ENCODE measurements at regions not wholly inside any gene's neighbourhood (a gene's known extent, or its start where the extent isn't known, plus 50 kb on each side); places are given as distances from the start of the nearest gene placed in this dataset.
"Not testable (repeated sequence)": the region's sequence is repeated elsewhere in the genome, so short reads cannot be mapped to it uniquely, and the experiment has no call there.

- not testable (repeated sequence) for DNase-seq
Measured at GRCh38 chr16:29578898-29579297, 72.7 kb upstream of the NPIPB12 start.

GRCh38 chr16:29581764-29582163 lies 75.6 kb upstream of the NPIPB12 start:
- not testable (repeated sequence) for DNase-seq

DNA sequence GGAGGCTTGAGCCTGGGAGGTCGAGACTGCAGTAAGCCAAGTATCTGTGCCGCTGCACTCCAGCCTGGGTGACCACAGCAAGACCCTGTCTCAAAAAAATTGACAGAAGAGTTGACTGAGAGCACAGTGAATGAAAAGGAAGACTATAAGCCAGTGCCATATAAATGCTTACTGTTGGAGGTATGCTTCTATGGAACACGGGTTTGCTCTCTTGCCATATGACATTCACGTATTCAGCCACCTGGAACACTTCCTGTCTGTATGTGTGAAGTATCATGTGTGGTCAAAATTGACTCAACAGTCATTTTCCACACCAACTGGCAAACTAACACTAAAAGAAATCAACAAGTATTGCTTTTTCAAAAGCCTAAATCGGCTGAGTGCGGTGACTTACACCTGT lies 71.1 kb upstream of the SPN start:
- DNase-seq: not testable (repeated sequence)

GRCh38 chr16:29594269-29594925 lies 68.7 kb upstream of the SPN start:
- not testable (repeated sequence) for DNase-seq

DNA sequence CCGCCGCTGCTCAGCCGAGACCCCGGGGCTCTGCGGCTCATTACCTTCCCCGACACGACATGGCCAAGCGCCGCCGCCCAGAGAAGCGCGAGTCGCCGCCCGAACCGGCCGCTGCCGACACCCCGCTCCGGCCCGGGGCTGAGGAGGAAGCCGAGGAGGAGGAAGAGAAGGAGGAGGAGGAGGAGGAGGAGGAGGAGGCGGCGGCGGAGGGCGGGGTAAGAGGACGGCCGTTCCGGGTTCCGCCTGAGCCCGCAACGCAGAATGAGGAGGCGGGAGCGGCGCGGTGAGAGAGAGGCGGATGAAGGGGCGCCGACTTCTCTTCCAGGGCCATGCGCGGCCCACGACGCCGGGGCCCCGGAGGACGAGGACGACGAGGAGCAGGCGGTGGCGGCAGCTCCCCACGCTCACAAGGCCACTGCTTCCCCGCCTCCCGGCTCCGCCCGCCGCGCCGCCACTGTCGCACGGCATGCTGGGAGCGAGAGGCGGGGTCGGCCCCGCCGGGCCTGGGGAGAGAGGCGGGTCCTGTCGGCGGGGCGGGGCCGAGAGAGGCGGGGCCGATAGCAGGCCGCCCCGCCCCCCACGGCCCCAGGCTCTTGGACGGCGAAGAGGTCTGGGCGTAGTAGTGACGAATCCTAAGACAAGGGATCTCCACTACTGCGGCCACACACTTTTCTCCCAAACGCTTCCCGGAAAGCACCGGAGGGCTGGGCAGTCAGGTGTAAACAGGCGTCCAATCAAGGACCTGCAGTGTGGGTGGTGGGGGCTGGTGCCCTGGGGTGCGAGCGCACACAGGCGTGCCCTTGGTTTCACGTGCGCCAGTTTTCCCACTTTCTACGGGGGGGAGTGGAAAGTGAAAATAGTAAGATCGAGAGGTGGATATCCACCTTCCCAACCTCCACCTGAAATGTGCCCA lies 67.9 kb upstream of the SPN start:
- DNase-seq: peak; percentile 87

GRCh38 chr16:29597030-29597429 lies 66.0 kb upstream of the SPN start:
- not testable (repeated sequence) for DNase-seq

GRCh38 chr16:29600111-29601000 lies 62.7 kb upstream of the SPN start:
- not testable (repeated sequence) for DNase-seq

- DNase-seq: not testable (repeated sequence)
Measured at GRCh38 chr16:29602247-29602625, 60.8 kb upstream of the SPN start.

- DNase-seq: not testable (repeated sequence)
Measured at GRCh38 chr16:29602683-29603088, 60.4 kb upstream of the SPN start.

DNA sequence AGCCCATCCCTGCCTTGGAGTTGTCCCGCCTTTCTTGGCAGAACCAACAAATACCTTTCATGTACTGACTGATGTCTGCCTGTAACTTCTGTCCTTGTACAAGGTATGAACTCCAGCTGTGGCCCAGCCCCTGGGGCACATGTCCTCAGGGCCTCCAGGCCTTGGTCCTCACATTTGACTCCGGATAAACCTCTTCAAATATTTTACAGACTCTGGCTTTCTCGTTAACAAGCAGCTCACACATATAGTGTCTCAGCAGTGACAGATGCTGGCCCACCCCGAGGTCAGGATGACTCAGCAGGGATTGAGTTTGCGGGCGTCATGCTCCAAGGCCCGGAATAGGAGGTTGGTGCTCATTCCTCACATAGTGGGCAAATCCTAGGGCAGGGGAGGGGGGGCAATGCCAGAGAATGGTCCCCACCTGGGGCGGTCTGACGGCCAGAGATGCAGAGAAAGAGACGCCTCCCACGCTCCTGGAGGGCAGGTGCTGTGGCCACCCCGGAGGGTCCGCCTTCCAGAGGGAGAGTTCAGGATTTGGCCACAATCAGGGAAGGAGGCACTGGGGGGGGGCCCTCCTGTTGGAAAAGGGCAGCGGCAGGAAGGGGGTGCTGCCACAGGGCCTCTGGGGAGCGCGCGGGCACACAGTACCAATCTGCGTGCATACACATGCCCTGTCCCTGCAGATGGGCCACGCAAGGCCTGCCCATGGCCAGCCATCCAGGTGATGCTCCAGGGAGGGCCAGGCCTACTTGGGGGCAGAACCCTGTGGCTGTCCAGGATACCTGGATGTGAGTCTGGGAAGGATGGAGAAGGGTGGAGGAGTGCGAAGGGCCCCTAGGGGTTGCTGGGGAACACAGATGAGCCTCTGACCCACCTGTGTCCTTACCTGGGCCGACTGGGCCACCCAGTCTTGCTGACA lies 58.2 kb upstream of the SPN start:
- not testable (repeated sequence) for DNase-seq

- DNase-seq: not testable (repeated sequence)
Measured at GRCh38 chr16:29605593-29606205, 57.3 kb upstream of the SPN start.

GRCh38 chr16:29606669-29607427 lies 56.2 kb upstream of the SPN start:
- not testable (repeated sequence) for DNase-seq

DNA sequence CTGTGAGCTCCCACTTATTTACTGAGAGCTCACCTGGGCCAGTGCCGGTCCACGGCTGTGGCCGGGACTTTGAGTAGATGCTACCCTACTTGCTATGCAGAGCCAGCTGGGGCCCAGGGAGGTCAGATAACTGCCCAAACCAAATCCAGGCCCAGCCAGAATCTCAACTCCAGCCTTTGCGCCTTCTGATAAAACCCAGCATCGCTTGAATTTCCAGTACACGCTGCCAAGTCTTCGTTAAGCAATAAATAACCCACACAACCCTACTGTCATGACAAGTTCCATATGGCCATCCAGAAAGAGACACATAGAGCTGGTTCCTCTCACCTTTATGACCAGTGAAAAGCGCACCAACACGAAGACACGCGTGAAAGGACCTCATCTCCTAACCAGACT lies 55.6 kb upstream of the SPN start:
- DNase-seq: not testable (repeated sequence)

- DNase-seq: not testable (repeated sequence)
Measured at GRCh38 chr16:29612381-29613306, 50.4 kb upstream of the SPN start.

Measured in DMS153 (cell line).